Suprapubic skin (tissue), 4 donors: ENCODE measurements at regions not wholly inside any gene's neighbourhood (a gene's known extent, or its start where the extent isn't known, plus 50 kb on each side); places are given as distances from the start of the nearest gene placed in this dataset.
"Not testable (repeated sequence)": the region's sequence is repeated elsewhere in the genome, so short reads cannot be mapped to it uniquely, and the experiment has no call there.

Experiments
- CTCF ChIP-seq, 2 donors: fragments of 200-600 bp in 1 of 2; fragments of 450-650 bp in 1 of 2; sonication (generic) in 1 of 2; IDR thresholded peaks; one replicate each; pipeline ENCODE4 v1.5.1; 2016 to 2019; ENCODE audit warnings: antibody characterized with exemption in 2 of 2, mild to moderate bottlenecking in 1 of 2, moderate library complexity in 1 of 2
- POLR2A ChIP-seq, 2 donors: fragments of 450-650 bp; IDR thresholded peaks; one replicate each; pipeline ENCODE4 v1.6.1; 2017; ENCODE audit warnings: antibody characterized with exemption in 2 of 2, mild to moderate bottlenecking in 2 of 2, moderate library complexity in 2 of 2
- POLR2AphosphoS5 ChIP-seq, 3 donors: sonication (generic); formaldehyde crosslinking; IDR thresholded peaks; one replicate each; pipeline ENCODE4 v1.6.1; 2017; ENCODE audit warnings: antibody characterized with exemption in 3 of 3

DNA sequence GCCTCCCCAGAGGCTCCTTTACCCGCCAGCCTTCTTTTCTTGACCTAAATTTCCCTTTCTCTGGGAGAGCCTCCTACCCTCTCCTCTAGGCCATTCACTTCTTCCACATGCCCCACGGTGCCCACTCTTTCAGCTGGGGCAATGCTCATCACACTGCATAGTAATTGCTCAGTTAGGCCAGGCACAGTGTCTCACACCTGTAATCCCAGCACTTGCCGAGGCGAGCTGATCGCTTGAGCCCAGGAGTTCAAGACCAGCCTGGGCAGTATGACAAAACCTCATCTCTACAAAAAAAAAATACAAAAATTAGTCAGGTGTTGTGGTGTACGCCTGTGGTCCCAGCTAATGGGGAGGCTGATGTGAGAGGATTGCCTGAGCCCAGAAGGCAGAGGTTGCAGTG is 1956.7 kb downstream of the FOXD4L5 start:
- not testable (repeated sequence) for TF ChIP-seq POLR2AphosphoS5, POLR2A, CTCF (IDR thresholded peaks at IDR 0.05)
